Endothelial cell of umbilical vein (primary cell): ENCODE measurements at regions not wholly inside any gene's neighbourhood (a gene's known extent, or its start where the extent isn't known, plus 50 kb on each side); places are given as distances from the start of the nearest gene placed in this dataset.

ENCODE experiments used
- BruUV-seq: library from RNA; stranded (reverse); fragments of 400-500 nt; replicated peaks from 2 replicates; lab custom pipeline; 2021; lab: Mats Ljungman, UMichigan
- CTCF ChIA-PET: fragments of 300-600, 350-600 bp; sonication (Branson Sonifier 250); formaldehyde crosslinking; loops from one replicate; lab custom pipeline; 2021; ENCODE audit warnings: antibody characterized with exemption, inconsistent platforms; lab: Charles Lee
- POLR2A ChIA-PET: fragments of 300-600, 350-600 bp; sonication (Branson Sonifier 250); formaldehyde crosslinking; loops from one replicate; lab custom pipeline; 2021; ENCODE audit warnings: antibody characterized with exemption, inconsistent platforms; lab: Charles Lee
- DNase-seq: peaks from one replicate; pipeline ENCODE4 v3.0.0-alpha.2; 2011; ENCODE audit warnings: low read depth, low spot score
- FAIRE-seq: peaks from 2 replicates; lab custom pipeline; 2011; peaks lifted over from hg19 to GRCh38; lab: Jason Lieb, UNC
- H2AFZ ChIP-seq: 2 replicates; pipeline ENCODE4 v1.6.0; 2012; ENCODE audit warnings: low read depth, low read length, control low read depth, inconsistent platforms
- H3K27ac ChIP-seq: 2 replicates; pipeline ENCODE4 v1.5.1; 2011; ENCODE audit warnings: low read depth, mild to moderate bottlenecking, control low read depth, low read length, moderate library complexity; ENCODE audit not compliant: insufficient read depth
- H3K27me3 ChIP-seq, 2 experiments: 2 replicates each; pipeline versions ENCODE4 v1.6.0 to v1.6.1; 2011; ENCODE audit warnings: low read length in 2 of 2, mixed read lengths in 1 of 2; ENCODE audit not compliant: control insufficient read depth in 2 of 2, insufficient read depth in 2 of 2
- H3K36me3 ChIP-seq, 2 experiments: 2 replicates in 1 of 2; 3 replicates in 1 of 2; pipeline ENCODE4 v1.5.1; 2011; ENCODE audit warnings: low read length in 2 of 2, mild to moderate bottlenecking in 1 of 2, moderate library complexity in 1 of 2; ENCODE audit not compliant: control insufficient read depth in 2 of 2, insufficient read depth in 2 of 2; ENCODE audit errors: extremely low read depth in 1 of 2
- H3K4me1 ChIP-seq: 3 replicates; pipeline ENCODE4 v1.5.1; 2011; ENCODE audit warnings: mild to moderate bottlenecking, low read length; ENCODE audit not compliant: control insufficient read depth, insufficient read depth; ENCODE audit errors: extremely low read depth
- H3K4me2 ChIP-seq: 2 replicates; pipeline ENCODE4 v1.6.1; 2011; ENCODE audit warnings: low read length, control low read depth, mixed read lengths; ENCODE audit not compliant: insufficient read depth
- H3K4me3 ChIP-seq, 3 experiments: fragments of 200-600 bp in 1 of 3; sonication (generic), shearing (Covaris generic) in 1 of 3; replicated peaks in 1 of 3; 2 replicates each; pipeline ENCODE4 v1.5.1; 2011 to 2016; ENCODE audit warnings: control low read depth in 3 of 3, low read length in 3 of 3, mild to moderate bottlenecking in 2 of 3, inconsistent platforms in 1 of 3, low read depth in 1 of 3, moderate library complexity in 1 of 3; ENCODE audit not compliant: insufficient read depth in 1 of 3
- H3K79me2 ChIP-seq: 2 replicates; pipeline ENCODE4 v1.6.0; 2012; ENCODE audit warnings: low read length, inconsistent platforms; ENCODE audit not compliant: control insufficient read depth, insufficient read depth
- H3K9ac ChIP-seq: replicated peaks from 2 replicates; pipeline ENCODE3; 2011; ENCODE audit warnings: low read length, control low read depth; ENCODE audit not compliant: insufficient read depth; ENCODE audit errors: extremely low read depth
- H3K9me1 ChIP-seq: replicated peaks from 3 replicates; pipeline ENCODE4 v1.6.0; 2011; ENCODE audit warnings: mild to moderate bottlenecking, low read length; ENCODE audit not compliant: control insufficient read depth, insufficient read depth; ENCODE audit errors: extremely low read depth
- H3K9me3 ChIP-seq: replicated peaks from 2 replicates; pipeline ENCODE4 v1.5.1; 2012; ENCODE audit warnings: low read length, inconsistent platforms; ENCODE audit not compliant: control insufficient read depth, insufficient read depth
- H4K20me1 ChIP-seq: replicated peaks from 2 replicates; pipeline ENCODE3; 2011; ENCODE audit warnings: mild to moderate bottlenecking, low read length; ENCODE audit not compliant: control insufficient read depth, insufficient read depth; ENCODE audit errors: extremely low read depth
- FOS ChIP-seq: IDR thresholded peaks from 2 replicates; pipeline ENCODE4 v1.6.1; 2011; ENCODE audit warnings: mild to moderate bottlenecking, low read length, moderate library complexity, borderline replicate concordance; ENCODE audit not compliant: insufficient read depth
- GATA2 ChIP-seq: IDR thresholded peaks from 2 replicates; pipeline ENCODE4 v1.7.0; 2011; ENCODE audit warnings: low read depth, mild to moderate bottlenecking, moderate library complexity, mixed read lengths, low read length; ENCODE audit not compliant: insufficient read length, insufficient read depth
- JUN ChIP-seq: IDR thresholded peaks from 2 replicates; pipeline ENCODE4 v1.6.1; 2011; ENCODE audit warnings: borderline replicate concordance, low read depth; ENCODE audit not compliant: insufficient read length, insufficient read depth
- MYC ChIP-seq: IDR thresholded peaks from one replicate; pipeline ENCODE4 v1.6.1; 2011; ENCODE audit warnings: mild to moderate bottlenecking, low read depth, low read length
- POLR2AphosphoS5 ChIP-seq: IDR thresholded peaks from 2 replicates; pipeline ENCODE4 v1.6.1; 2012; ENCODE audit warnings: low read depth, mild to moderate bottlenecking, control low read depth, low read length, moderate library complexity; ENCODE audit not compliant: insufficient read depth
- dilution Hi-C: fragments of 300-500 bp; cut with MboI; formaldehyde crosslinking; loops from one replicate; pipeline ENCODE4 v1.15.0; 2019; ENCODE audit warnings: low sequenced_read_pairs; ENCODE audit not compliant: extremely low pct_ligation_motif_present
- intact Hi-C: fragments of 100-400 bp; cut with micrococcal nuclease; formaldehyde crosslinking; loops from one replicate; pipeline ENCODE4 v1.10.0; 2022
- TF ChIP-seq, protein P1 (sequence below): IDR thresholded peaks from 2 replicates; pipeline ENCODE4 v1.6.1; 2011; ENCODE audit not compliant: insufficient read depth, insufficient read length

DNA sequence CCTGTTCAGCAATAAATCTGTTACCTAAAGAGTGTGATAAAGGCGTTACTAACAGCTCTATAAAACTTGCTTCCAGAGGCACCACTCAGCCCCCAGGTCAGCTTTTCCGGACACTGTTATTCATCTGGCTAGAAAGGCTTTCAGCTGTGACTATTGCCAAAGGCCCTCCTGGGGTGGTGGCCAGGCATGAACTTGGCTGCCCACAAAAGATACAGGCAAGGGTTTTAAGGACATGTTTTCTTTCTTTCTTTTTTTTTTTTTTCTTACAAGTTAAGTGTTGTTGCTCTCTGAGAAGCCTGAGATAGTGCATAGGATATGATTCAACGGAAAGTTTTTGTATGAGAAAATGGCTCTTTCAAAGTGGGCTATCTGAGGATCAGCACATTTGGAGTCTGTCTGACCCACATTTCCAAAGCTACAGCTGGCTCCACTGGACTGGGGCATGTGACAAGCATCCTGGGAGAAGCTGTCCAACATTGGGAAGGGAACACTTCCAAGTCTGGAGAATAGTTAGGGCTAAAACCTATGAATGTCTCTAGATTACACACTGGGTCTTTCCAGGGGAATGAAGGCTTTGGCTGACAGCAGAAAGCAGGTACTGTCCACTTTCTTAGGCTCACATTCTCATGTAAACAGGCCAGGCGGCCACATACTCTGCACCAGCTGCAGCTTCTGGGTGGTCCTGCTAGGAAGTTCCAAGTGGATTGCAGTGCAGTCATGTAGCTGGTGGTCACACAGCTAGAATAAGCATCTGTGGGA is 639.7 kb downstream of the LMO4 start:
- peak; percentile 35 for TF ChIP-seq JUN
- peak; percentile 52 for TF ChIP-seq POLR2AphosphoS5
- TF ChIP-seq, protein P1, sequence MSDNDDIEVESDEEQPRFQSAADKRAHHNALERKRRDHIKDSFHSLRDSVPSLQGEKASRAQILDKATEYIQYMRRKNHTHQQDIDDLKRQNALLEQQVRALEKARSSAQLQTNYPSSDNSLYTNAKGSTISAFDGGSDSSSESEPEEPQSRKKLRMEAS = no peak
- TF ChIP-seq FOS = peak; percentile 70
- peak; percentile 91 for TF ChIP-seq GATA2
- no peak for TF ChIP-seq MYC
- Histone ChIP-seq H2AFZ (peak overlapping the region; percentile 94), H3K4me3 (no peak overlapping the region), H3K27ac (peak overlapping the region; percentile 58), H3K27me3 (no peaks in the 10 kb centered on the region), H3K4me1 (peaks cover 17% of the 10 kb centered on the region), H3K9me1 (no peaks in the 10 kb centered on the region), H3K9ac (peak overlapping the region; percentile 38), H3K9me3 (no peaks in the 10 kb centered on the region), H3K79me2 (no peaks in the 10 kb centered on the region), H3K4me2 (peak overlapping the region; percentile 73), H3K36me3 (no peaks in the 10 kb centered on the region), H4K20me1 (no peaks in the 10 kb centered on the region)
- FAIRE-seq (peak; percentile 89), DNase-seq (peak; percentile 96)
- no TSS peak for BruUV-seq
- ChIA-PET CTCF (interaction anchor here (0.7 to 2.2 kb wide), 9 partner anchors 8 to 676 kb away, joined by 3 to 23 read pairs (median 4); no protein-coding TSS in a partner anchor), POLR2A (interaction anchor here (0.7 kb wide), 1 partner anchor 640 kb away, joined by 3 read pairs; the partner anchor contains the start of gene LMO4)
- intact Hi-C loops (no loop called here), dilution Hi-C loops (no loop called here)

DNA sequence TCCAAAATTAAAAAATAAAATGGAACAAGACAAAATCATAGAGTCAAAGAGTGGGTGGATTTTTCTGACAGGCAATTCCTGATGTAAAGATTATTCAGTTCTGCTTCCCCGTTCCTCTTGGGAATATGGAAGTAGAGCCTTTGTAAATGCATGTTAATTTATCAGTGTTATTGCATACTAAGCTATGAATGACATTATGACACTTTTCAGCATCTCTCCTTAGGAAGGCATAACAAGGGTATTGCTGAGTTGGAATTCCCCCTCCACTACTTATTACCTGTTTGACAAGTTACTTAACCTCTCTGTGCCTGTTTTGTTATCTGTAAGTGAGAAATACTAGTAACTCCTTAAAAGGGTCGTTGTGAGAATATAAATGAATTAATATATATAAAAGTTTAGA is 640.4 kb downstream of the LMO4 start:
- Histone ChIP-seq H3K9me3 (no peaks in the 10 kb centered on the region), H3K4me2 (no peak overlapping the region), H3K9ac (no peak overlapping the region), H3K4me3 (no peak overlapping the region), H4K20me1 (no peaks in the 10 kb centered on the region), H3K36me3 (no peaks in the 10 kb centered on the region), H3K79me2 (no peaks in the 10 kb centered on the region), H3K9me1 (no peaks in the 10 kb centered on the region), H3K27ac (peak overlapping the region; percentile 58), H3K4me1 (peaks cover 17% of the 10 kb centered on the region), H2AFZ (peak overlapping the region; percentile 94), H3K27me3 (no peaks in the 10 kb centered on the region)
- no peak for DNase-seq
- intact Hi-C loops (no loop called here), dilution Hi-C loops (no loop called here)
- BruUV-seq = no TSS peak
- ChIA-PET CTCF (interaction anchor here (0.7 to 2.2 kb wide), 5 partner anchors 15 to 676 kb away, joined by 3 to 23 read pairs (median 4); no protein-coding TSS in a partner anchor), POLR2A (no interaction called here)
- FAIRE-seq = no peak
- no peak for TF ChIP-seq GATA2
